Peyer's patch (tissue), 4 donors: ENCODE measurements at regions not wholly inside any gene's neighbourhood (a gene's known extent, or its start where the extent isn't known, plus 50 kb on each side); places are given as distances from the start of the nearest gene placed in this dataset.

Experiments
- DNase-seq, 3 donors: peaks; one replicate each; pipeline ENCODE4 v3.0.0-alpha.2; 2017 to 2019
- H3K27ac ChIP-seq, 4 donors: fragments of 200-600 bp; sonication (generic); one replicate each; pipeline ENCODE4 v1.5.1; 2016 to 2019
- H3K27me3 ChIP-seq, 2 donors: fragments of 200-600 bp; sonication (generic); one replicate each; pipeline ENCODE4 v1.5.1; 2019
- H3K36me3 ChIP-seq, 3 donors: fragments of 200-600 bp; sonication (generic); one replicate each; pipeline ENCODE4 v1.5.1; 2016 to 2019
- H3K4me1 ChIP-seq, 4 donors: fragments of 200-600 bp; sonication (generic); one replicate each; pipeline ENCODE4 v1.5.1; 2016 to 2019
- H3K4me3 ChIP-seq, 4 donors: fragments of 200-600 bp; sonication (generic); 1 replicate in 3 of 4; 2 replicates in 1 of 4; pipeline ENCODE4 v1.5.1; 2016 to 2019; ENCODE audit warnings: mild to moderate bottlenecking in 1 of 4
- H3K9me3 ChIP-seq, 4 donors: fragments of 200-600 bp; sonication (generic); one replicate each; pipeline ENCODE4 v1.5.1; 2016 to 2019; ENCODE audit warnings: mild to moderate bottlenecking in 1 of 4
- POLR2A ChIP-seq, 2 donors: fragments of 450-650 bp; IDR thresholded peaks; one replicate each; pipeline ENCODE4 v1.5.1; 2017; ENCODE audit warnings: antibody characterized with exemption in 2 of 2, mild to moderate bottlenecking in 2 of 2, moderate library complexity in 2 of 2
- TF ChIP-seq, protein P1 (sequence below), 6 experiments: fragments of 450-650 bp in 4 of 6; fragments of 200-600 bp in 2 of 6; sonication (generic) in 1 of 6; IDR thresholded peaks; one replicate each; pipeline ENCODE4 v1.5.1; 2017 to 2019; ENCODE audit warnings: antibody characterized with exemption in 6 of 6, mild to moderate bottlenecking in 3 of 6, moderate library complexity in 1 of 6

DNA sequence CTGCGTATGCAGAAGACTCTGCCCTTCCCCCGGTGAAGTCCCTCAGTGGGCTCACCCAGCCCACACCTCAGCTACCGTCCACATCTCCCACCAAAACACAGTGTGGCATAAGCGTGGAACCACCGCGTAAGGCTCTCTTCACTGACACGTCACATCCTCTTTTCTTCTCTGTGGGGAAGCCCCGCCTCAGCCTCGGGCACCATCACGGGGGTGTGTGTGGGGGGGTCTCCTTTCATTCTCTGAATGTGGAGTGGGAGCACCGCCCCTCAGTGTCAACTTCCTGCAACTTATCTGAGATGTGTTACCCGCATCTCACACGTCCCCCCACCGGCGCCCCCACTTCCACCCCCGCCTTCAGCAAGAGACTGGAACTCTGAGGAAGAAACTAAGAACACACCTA, 388.4 kb upstream of the JARID2 start:
- H3K4me3 ChIP-seq: peak overlapping the region in 2 of 4 donors; percentile 13 to 21
- no peaks in the 10 kb centered on the region for H3K9me3 ChIP-seq
- TF ChIP-seq POLR2A (IDR thresholded peaks at IDR 0.05): no peak
- TF ChIP-seq, protein P1, sequence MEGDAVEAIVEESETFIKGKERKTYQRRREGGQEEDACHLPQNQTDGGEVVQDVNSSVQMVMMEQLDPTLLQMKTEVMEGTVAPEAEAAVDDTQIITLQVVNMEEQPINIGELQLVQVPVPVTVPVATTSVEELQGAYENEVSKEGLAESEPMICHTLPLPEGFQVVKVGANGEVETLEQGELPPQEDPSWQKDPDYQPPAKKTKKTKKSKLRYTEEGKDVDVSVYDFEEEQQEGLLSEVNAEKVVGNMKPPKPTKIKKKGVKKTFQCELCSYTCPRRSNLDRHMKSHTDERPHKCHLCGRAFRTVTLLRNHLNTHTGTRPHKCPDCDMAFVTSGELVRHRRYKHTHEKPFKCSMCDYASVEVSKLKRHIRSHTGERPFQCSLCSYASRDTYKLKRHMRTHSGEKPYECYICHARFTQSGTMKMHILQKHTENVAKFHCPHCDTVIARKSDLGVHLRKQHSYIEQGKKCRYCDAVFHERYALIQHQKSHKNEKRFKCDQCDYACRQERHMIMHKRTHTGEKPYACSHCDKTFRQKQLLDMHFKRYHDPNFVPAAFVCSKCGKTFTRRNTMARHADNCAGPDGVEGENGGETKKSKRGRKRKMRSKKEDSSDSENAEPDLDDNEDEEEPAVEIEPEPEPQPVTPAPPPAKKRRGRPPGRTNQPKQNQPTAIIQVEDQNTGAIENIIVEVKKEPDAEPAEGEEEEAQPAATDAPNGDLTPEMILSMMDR (IDR thresholded peaks at IDR 0.05): no peak
- H3K27me3 ChIP-seq: no peaks in the 10 kb centered on the region
- H3K27ac ChIP-seq: no peak overlapping the region
- H3K4me1 ChIP-seq: peaks cover 0 to 4% (median 0%) of the 10 kb centered on the region in 4 donors
- no peaks in the 10 kb centered on the region for H3K36me3 ChIP-seq
- peak in 2 of 3 donors; percentile 68 to 74 for DNase-seq

DNA sequence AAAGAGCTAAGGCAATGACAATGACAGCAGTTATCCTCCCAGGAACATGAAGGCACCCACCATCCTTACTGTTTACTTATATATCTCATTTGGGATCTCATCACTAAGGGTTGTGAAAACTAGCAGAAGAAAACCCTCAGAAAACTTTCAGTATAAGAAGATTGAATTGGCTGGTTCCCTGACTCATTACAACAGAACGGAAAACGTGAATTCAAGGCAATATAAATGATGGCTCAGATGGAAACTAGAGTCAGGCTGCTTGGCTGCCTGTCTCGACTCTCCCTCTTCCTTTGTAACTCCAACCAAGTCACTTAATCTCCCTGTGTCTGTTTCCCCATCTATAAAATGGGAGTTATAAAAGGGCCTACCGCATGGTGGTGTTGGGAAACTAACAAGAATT, 387.1 kb upstream of the JARID2 start:
- Histone ChIP-seq H3K27me3 (no peaks in the 10 kb centered on the region), H3K9me3 (no peaks in the 10 kb centered on the region), H3K4me1 (peaks cover 0 to 4% (median 0%) of the 10 kb centered on the region in 4 donors), H3K36me3 (no peaks in the 10 kb centered on the region), H3K4me3 (no peak overlapping the region), H3K27ac (no peak overlapping the region)
- DNase-seq: no peak
- TF ChIP-seq POLR2A (IDR thresholded peaks at IDR 0.05): no peak
- TF ChIP-seq, protein P1 (IDR thresholded peaks at IDR 0.05): no peak

DNA sequence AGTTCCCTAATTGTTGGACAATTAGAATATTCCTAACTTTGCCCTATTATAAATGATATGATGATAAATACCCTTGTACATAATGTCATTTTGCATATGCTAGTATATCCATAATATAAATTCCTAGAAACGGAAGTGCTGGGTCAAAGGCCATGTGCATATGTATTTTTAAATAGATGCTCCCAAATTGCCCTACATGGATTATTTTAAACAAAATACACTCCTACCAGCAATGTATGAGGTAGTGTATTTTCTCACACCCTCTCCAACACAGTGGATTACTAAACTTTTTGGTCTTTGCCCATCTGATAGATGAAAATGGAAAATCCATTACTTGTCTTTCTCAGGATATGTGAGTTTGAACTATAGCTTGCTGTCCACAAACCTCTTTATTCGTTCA, 385.1 kb upstream of the JARID2 start:
- Histone ChIP-seq H3K36me3 (no peaks in the 10 kb centered on the region), H3K4me3 (no peak overlapping the region), H3K27ac (no peak overlapping the region), H3K9me3 (no peaks in the 10 kb centered on the region), H3K4me1 (peaks cover 0 to 4% (median under 1%) of the 10 kb centered on the region in 4 donors), H3K27me3 (no peaks in the 10 kb centered on the region)
- no peak for DNase-seq
- TF ChIP-seq POLR2A (IDR thresholded peaks at IDR 0.05): no peak
- TF ChIP-seq, protein P1 (IDR thresholded peaks at IDR 0.05): no peak

DNA sequence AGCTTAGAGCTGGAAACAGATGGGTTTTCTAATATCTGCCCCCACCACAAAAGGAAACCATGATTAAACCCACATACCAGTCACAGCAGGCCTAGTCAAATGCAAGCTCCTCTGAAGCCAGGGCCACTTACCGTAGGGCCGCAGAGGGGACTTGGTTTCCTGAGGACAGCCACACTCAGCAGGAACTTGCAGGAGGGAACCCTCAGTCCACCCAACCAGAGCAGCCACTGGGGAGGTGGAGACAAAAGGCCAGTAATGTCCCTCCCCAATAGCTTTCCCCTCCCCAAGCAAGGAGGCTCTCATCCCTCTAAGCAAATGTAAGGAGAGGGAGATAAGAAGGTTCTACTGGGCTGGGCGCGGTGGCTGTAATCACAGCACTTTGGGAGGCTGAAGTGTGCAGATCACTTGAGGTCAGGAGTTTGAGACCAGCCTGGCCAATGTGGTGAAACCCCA, 384.4 kb upstream of the JARID2 start:
- Histone ChIP-seq H3K4me3 (no peak overlapping the region), H3K27me3 (no peaks in the 10 kb centered on the region), H3K36me3 (no peaks in the 10 kb centered on the region), H3K27ac (no peak overlapping the region), H3K9me3 (no peaks in the 10 kb centered on the region), H3K4me1 (peaks cover 0 to 4% (median 2%) of the 10 kb centered on the region in 4 donors)
- no peak for DNase-seq
- no peak for TF ChIP-seq POLR2A (IDR thresholded peaks at IDR 0.05)
- TF ChIP-seq, protein P1 (IDR thresholded peaks at IDR 0.05): no peak

DNA sequence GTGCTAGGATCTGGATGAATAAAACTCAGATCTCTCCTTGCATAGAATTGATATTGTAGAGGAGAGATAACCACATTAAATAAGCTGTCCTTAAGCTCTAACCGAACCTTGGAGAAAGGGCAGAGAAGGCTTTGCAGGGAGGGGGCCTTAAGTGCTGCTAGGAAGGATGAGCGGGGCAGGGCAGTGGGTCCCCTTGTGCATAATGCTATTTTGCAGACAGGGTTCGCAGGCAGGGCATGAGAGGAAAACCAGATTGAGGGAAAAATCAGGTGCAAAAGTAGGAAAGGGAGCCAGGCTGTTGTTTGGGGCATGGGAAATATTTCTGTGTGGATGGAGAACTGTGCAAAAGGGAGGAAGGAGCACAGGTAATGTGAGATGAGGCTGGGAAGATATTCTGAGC, 383.0 kb upstream of the JARID2 start:
- no peak for DNase-seq
- peaks cover 0 to 3% (median 0%) of the 10 kb centered on the region in 4 donors for H3K4me1 ChIP-seq
- no peaks in the 10 kb centered on the region for H3K9me3 ChIP-seq
- TF ChIP-seq, protein P1 (IDR thresholded peaks at IDR 0.05): no peak
- no peak for TF ChIP-seq POLR2A (IDR thresholded peaks at IDR 0.05)
- H3K27me3 ChIP-seq: no peaks in the 10 kb centered on the region
- no peak overlapping the region for H3K27ac ChIP-seq
- no peaks in the 10 kb centered on the region for H3K36me3 ChIP-seq
- no peak overlapping the region for H3K4me3 ChIP-seq
